GM12865 (cell line): ENCODE measurements at regions not wholly inside any gene's neighbourhood (a gene's known extent, or its start where the extent isn't known, plus 50 kb on each side); places are given as distances from the start of the nearest gene placed in this dataset.

ENCODE experiments used
- DNase-seq: peaks from one replicate; pipeline ENCODE4 v3.0.0; 2010; ENCODE audit warnings: low read depth
- H3K4me3 ChIP-seq: 2 replicates; pipeline ENCODE4 v1.5.1; 2011; ENCODE audit warnings: mild to moderate bottlenecking, low read depth, low read length, control low read depth
- CTCF ChIP-seq: IDR thresholded peaks from 2 replicates; pipeline ENCODE4 v1.5.1; 2011; ENCODE audit warnings: low read length, control low read depth, low read depth, inconsistent platforms; ENCODE audit not compliant: insufficient read depth; ENCODE audit errors: missing control alignments

DNA sequence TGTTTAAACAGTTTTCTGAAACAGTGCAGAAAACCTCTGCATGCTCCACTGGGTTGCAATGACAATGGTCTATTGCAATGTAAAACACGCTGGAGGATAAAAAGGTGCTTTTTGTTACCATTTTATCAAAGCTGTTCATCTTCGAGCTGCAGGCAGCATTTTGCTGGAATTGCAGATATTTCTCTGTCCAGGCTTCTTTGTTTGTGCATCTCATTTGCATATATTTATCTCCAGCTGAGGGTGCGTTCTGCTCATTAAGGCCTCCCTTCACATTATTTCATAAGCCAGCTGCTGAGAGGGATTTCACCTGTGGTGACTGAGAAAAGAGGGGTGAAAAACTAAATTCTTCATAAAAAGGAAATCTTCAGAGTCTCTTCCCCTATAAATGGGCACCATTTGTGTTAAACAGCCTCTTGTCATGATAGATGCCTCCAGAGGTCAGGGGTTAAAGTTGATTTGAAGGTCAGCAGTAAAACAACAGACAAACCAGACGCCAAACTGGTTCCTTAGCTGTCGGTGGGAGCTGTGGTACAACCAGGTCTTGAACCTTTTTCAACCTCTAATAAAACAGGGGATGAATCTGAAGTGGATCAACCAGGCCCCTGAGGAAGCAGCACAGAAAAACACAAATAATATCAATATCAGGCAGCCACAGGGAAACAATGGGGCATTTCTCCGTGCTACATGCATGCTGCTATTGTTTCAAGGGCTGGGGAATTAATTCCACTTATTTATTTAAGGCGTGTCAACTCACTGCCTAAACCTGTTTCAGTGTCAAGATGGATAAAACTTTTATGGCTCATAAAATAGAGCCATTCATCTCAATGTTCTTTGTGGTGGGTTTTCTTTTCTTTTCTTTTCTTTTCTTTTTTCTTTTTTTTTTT lies 265.1 kb downstream of the MEIS1 start:
- no peak for DNase-seq
- no peak for TF ChIP-seq CTCF
- no peak overlapping the region for H3K4me3 ChIP-seq

DNA sequence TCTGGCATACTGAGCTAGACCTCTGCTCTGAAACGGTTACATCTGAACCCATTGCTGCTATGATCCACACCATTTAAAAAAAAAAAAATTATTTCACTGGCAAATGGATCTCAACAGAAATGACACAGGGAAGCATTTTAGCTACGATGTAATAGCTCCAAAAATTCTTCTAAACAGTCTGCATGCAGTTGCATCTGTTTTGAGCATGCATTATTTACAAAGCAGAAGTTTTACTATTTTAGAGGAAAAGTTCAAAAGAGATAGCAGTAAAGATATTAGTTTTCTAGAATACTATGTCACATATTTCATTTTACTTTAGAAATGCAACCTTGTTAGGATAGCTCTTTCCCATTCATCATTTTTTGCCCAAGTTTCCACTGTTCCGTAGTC lies 265.7 kb downstream of the MEIS1 start:
- TF ChIP-seq CTCF, result no peak
- no peak overlapping the region for H3K4me3 ChIP-seq
- DNase-seq, result no peak

DNA sequence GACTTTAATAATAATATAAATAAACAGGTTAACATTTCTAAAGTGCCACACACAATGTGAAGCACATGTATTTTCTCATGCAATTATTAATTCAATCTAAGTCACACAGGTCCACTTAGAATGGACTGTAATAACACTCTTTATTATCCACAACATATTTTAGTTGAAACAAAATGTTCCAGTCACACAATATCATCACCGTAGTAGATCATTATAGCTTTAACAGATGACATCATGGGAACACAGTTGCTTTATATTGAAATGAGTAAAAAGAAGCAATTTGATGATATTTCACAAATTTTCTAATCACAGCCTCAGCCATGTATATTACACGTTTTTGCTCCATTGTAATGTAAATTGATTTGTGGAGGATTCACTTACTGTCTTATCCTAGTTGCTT lies 266.3 kb downstream of the MEIS1 start:
- no peak overlapping the region for H3K4me3 ChIP-seq
- no peak for TF ChIP-seq CTCF
- DNase-seq, result no peak

GRCh38 chr2:66701656-66702055 lies 266.7 kb downstream of the MEIS1 start:
- no peak overlapping the region for H3K4me3 ChIP-seq
- DNase-seq, result no peak
- TF ChIP-seq CTCF, result no peak

- no peak overlapping the region for H3K4me3 ChIP-seq
- DNase-seq, result no peak
- TF ChIP-seq CTCF, result no peak
Observed at GRCh38 chr2:66702301-66702700, 267.4 kb downstream of the MEIS1 start.

GRCh38 chr2:66704786-66705185 lies 269.9 kb downstream of the MEIS1 start:
- DNase-seq, result no peak
- H3K4me3 ChIP-seq, result no peak overlapping the region
- TF ChIP-seq CTCF, result no peak

- no peak for DNase-seq
- no peak overlapping the region for H3K4me3 ChIP-seq
- no peak for TF ChIP-seq CTCF
Observed at GRCh38 chr2:66714610-66715009, 279.7 kb downstream of the MEIS1 start.
